HEK293T (cell line): ENCODE measurements at regions not wholly inside any gene's neighbourhood (a gene's known extent, or its start where the extent isn't known, plus 50 kb on each side); places are given as distances from the start of the nearest gene placed in this dataset.

Experiments used
- CTCF ChIA-PET: fragments of 350-600 bp; formaldehyde crosslinking; extraction: SDS; loops from one replicate; lab custom pipeline; 2021; ENCODE audit warnings: antibody characterized with exemption, inconsistent platforms; lab: Yijun Ruan, JAX
- POLR2A ChIA-PET: fragments of 350-600 bp; formaldehyde crosslinking; extraction: SDS; loops from one replicate; lab custom pipeline; 2020; ENCODE audit warnings: antibody characterized with exemption, inconsistent platforms; lab: Yijun Ruan, JAX
- DNase-seq: peaks from one replicate; pipeline ENCODE4 v3.0.0; 2012; ENCODE audit warnings: mixed read lengths; ENCODE audit errors: extremely low spot score
- ARNT ChIP-seq: fragments of 450-650 bp; IDR thresholded peaks from 2 replicates; pipeline ENCODE4 v1.6.1; 2017; ENCODE audit warnings: mild to moderate bottlenecking
- BHLHE40 ChIP-seq: fragments of 450-650 bp; IDR thresholded peaks from 2 replicates; pipeline ENCODE4 v1.6.1; 2016; ENCODE audit warnings: mild to moderate bottlenecking, moderate library complexity, borderline replicate concordance
- CTBP1 ChIP-seq: fragments of 450-650 bp; IDR thresholded peaks from 2 replicates; pipeline ENCODE4 v1.6.1; 2016; ENCODE audit warnings: borderline replicate concordance
- ELF4 ChIP-seq: fragments of 450-650 bp; IDR thresholded peaks from 2 replicates; pipeline ENCODE4 v1.6.1; 2017; ENCODE audit warnings: antibody characterized with exemption
- FOXA1 ChIP-seq: fragments of 450-650 bp; IDR thresholded peaks from 2 replicates; pipeline ENCODE4 v1.6.1; 2016; ENCODE audit warnings: mild to moderate bottlenecking
- FOXK2 ChIP-seq: fragments of 450-650 bp; IDR thresholded peaks from 2 replicates; pipeline ENCODE4 v1.6.1; 2016; ENCODE audit warnings: mild to moderate bottlenecking
- FOXM1 ChIP-seq: fragments of 450-650 bp; IDR thresholded peaks from 2 replicates; pipeline ENCODE4 v1.6.1; 2017; ENCODE audit warnings: mild to moderate bottlenecking, borderline replicate concordance
- HDGF ChIP-seq: fragments of 450-650 bp; IDR thresholded peaks from 2 replicates; pipeline ENCODE4 v1.6.1; 2017; ENCODE audit warnings: antibody characterized with exemption, borderline replicate concordance
- L3MBTL2 ChIP-seq: fragments of 450-650 bp; conservative IDR thresholded peaks from 2 replicates; pipeline ENCODE4 v1.6.1; 2016; ENCODE audit warnings: mild to moderate bottlenecking
- LEF1 ChIP-seq: fragments of 450-650 bp; IDR thresholded peaks from 2 replicates; pipeline ENCODE4 v1.6.1; 2017; ENCODE audit warnings: mild to moderate bottlenecking, borderline replicate concordance
- NFRKB ChIP-seq: fragments of 450-650 bp; IDR thresholded peaks from 2 replicates; pipeline ENCODE4 v1.6.1; 2016; ENCODE audit warnings: mild to moderate bottlenecking, moderate library complexity
- PKNOX1 ChIP-seq: fragments of 450-650 bp; IDR thresholded peaks from 2 replicates; pipeline ENCODE4 v1.6.1; 2016
- SP1 ChIP-seq: fragments of 450-650 bp; IDR thresholded peaks from 2 replicates; pipeline ENCODE4 v1.6.1; 2017
- SUZ12 ChIP-seq: fragments of 450-650 bp; IDR thresholded peaks from 2 replicates; pipeline ENCODE4 v1.6.1; 2016; ENCODE audit warnings: mild to moderate bottlenecking
- TARDBP ChIP-seq: fragments of 450-650 bp; IDR thresholded peaks from 2 replicates; pipeline ENCODE4 v1.6.1; 2016
- ZNF384 ChIP-seq: fragments of 450-650 bp; IDR thresholded peaks from 2 replicates; pipeline ENCODE4 v1.6.1; 2016

DNA sequence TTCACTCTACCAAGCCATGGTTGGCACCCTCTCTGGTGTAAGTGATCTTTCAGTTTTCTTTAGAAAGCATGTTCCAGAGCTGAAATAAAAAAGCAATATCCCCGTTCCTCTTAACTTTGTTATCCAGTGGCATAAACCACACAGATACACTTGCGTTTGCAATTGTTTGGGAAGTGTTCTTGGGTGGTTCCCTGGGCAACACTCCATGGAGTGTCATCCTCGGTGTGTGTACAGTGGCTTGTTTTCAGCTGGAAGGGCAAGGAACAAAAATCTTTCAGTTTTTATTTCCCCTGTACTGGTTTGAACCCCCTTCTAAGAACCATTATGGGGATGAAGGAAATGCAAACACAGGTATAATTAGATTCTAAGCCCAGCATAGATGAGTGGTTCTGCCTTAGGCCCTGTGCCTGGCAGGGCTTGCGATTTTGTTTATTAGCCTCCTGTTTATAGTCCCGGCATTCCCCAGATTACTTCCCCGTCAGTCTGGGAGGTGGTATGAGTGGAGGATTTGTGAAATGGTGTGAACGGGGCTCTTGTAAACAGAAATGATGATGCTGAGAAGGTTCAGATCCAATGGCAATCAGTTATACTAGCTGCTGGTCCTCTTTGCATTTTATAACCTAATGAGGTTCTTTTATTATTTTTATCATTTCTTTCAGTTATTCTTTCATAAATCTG, 76.0 kb upstream of the CD180 start:
- CTCF ChIA-PET: no interaction called here

DNA sequence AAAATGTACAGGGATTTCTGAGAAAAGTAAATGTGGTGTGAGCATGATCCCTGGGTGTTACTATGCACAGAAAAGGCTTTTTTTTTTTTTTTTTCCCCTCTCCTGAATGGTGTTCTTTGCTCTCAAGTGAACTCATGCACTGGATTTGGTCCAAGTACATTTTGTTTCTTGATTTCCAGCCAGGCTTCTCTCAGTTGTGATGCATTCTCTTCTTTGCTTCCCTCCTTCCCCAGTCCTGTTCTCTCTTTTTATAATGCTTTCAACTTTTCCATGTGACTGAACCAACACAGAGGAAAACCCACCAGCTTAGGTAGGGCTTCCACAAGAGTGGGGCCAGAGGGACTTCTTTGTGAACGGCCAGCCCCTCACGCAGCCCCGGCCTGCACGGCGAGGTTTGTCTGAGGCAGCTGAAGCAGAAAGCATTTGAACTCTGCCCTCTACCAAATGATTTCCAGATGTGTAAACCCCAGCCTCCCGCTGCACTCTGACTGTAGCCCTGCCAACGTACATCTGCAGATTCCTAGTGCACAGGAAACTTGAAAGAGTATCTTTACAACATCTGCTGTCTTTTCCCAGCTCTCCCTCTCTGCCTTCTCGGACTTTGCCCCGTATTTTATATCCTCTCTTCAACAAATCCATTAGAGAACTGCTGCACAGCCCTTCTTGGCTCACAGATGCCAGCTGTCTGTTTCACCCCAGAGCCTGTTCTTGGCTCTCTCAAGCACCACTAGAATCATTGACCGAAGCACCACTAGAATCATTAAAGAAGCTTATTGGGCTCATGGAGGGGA, 71.8 kb upstream of the CD180 start:
- POLR2A ChIA-PET: no interaction called here
- no peak for DNase-seq
- CTCF ChIA-PET: no interaction called here
- no peak for TF ChIP-seq PKNOX1

More for the DNA sequence above, 76.0 kb upstream of the CD180 start:
- no peak for DNase-seq
- POLR2A ChIA-PET: no interaction called here
- no peak for TF ChIP-seq HDGF
- TF ChIP-seq PKNOX1: no peak
- TF ChIP-seq FOXK2: no peak
- TF ChIP-seq ZNF384: no peak
- no peak for TF ChIP-seq FOXA1
- TF ChIP-seq SUZ12: no peak
- no peak for TF ChIP-seq LEF1
- TF ChIP-seq TARDBP: no peak
- no peak for TF ChIP-seq ARNT
- no peak for TF ChIP-seq CTBP1
- TF ChIP-seq SP1: no peak
- TF ChIP-seq FOXM1: no peak

GRCh38 chr5:67267512-67268216, 71.1 kb upstream of the CD180 start:
- no peak for TF ChIP-seq L3MBTL2
- TF ChIP-seq LEF1: no peak
- TF ChIP-seq NFRKB: no peak
- TF ChIP-seq ZNF384: no peak
- no peak for TF ChIP-seq HDGF
- TF ChIP-seq ARNT: no peak
- no peak for TF ChIP-seq ELF4
- no peak for TF ChIP-seq CTBP1
- no peak for TF ChIP-seq TARDBP
- TF ChIP-seq SUZ12: no peak
- TF ChIP-seq BHLHE40: no peak
- TF ChIP-seq FOXK2: no peak
- no peak for TF ChIP-seq FOXA1
- TF ChIP-seq FOXM1: no peak
- TF ChIP-seq SP1: no peak
- TF ChIP-seq PKNOX1: no peak
- ChIA-PET CTCF (no interaction called here), POLR2A (no interaction called here)
- DNase-seq: no peak

DNA sequence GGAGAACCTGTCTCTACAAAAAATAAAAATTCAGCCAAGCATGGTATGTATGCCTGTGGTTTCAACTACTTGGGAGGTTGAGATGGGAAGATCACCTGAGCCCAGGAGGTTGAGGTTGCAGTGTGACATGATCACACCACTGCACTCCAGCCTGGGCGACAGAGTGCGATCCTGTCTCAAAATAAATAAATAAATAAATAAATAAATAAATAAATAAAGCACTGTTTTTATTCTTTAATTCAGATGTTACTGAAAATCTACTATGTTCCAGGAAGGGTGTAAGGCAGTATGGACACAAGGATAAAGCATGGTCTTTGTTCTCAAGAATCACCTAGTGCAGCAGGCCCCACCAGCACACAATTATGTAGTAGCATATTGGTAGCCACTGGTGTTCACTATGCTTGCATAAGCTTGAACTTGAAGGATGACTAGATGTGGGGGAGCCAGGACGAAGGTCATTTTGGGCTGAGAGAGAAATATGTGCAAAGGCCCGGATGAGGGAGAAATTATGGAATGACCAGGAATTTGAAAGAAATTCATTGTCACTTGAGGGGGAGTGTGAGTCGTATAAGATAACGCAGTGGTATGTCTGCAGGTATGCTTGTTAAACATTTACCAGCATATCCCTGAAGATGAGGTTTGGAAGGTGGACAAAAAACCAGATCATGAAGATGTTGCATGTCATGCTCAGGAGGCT, 70.2 kb upstream of the CD180 start:
- DNase-seq: no peak
- ChIA-PET CTCF (no interaction called here), POLR2A (no interaction called here)
- TF ChIP-seq HDGF (no peak), NFRKB (no peak), FOXA1 (no peak)

- ChIA-PET POLR2A (no interaction called here), CTCF (no interaction called here)
- TF ChIP-seq BHLHE40: no peak
- TF ChIP-seq HDGF: no peak
- TF ChIP-seq TARDBP: no peak
- TF ChIP-seq FOXM1: no peak
- TF ChIP-seq ZNF384: no peak
- TF ChIP-seq ELF4: no peak
- TF ChIP-seq ARNT: no peak
- TF ChIP-seq LEF1: no peak
- no peak for TF ChIP-seq L3MBTL2
- no peak for TF ChIP-seq SUZ12
- TF ChIP-seq FOXA1: no peak
- no peak for TF ChIP-seq SP1
- no peak for TF ChIP-seq NFRKB
- TF ChIP-seq PKNOX1: no peak
- no peak for TF ChIP-seq CTBP1
- no peak for DNase-seq
Observed at GRCh38 chr5:67265951-67266350, 69.4 kb upstream of the CD180 start.
